ELF-1 (cell line): ENCODE measurements at regions not wholly inside any gene's neighbourhood (a gene's known extent, or its start where the extent isn't known, plus 50 kb on each side); places are given as distances from the start of the nearest gene placed in this dataset.
A peak's percentile ranks its signal among the peaks of the same experiment; 100 is the strongest.

Source experiments
- DNase-seq: peaks from one replicate; pipeline ENCODE4 v3.0.0-alpha.2; 2016; ENCODE audit warnings: low read depth, low spot score

DNA sequence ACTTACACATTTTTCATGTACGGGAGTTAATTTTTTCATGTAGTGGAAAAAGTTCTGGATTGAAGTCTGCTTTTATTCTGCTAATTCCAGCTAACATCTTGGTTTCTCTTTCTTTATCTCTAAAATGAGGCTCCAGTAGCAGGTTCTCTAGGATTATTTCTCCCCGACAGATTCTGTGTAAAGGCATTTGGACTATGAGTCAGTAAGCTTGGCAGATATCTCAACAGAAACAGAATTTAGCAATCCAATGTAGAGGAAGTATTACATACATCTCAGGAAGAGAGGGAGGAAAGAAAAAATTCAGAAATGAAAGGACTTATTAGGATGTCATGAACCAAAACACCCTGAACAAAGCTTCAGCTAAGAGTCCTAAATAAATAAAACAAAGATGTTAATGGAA lies 1682.3 kb upstream of the TENM3 start:
- DNase-seq = no peak

DNA sequence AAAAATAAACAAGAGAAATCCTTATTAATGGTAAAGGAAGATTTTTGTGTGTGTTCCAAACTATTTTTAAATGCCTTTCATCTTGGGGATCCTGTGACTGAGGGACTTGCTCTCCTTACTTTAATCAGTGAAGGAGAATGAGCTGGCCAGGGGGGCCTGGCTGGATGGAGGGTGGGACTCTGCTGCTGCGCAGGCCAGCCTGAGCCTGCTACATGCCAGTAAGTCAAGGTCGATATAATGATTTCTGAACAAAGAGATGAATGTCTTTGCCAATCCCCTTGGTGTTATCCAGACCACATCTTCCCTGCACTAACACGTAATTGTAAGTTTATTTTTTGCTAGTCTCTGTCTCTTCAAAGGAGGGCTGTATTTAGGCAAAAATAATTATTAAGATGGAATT lies 1679.2 kb upstream of the TENM3 start:
- DNase-seq = no peak

- no peak for DNase-seq
Observed at GRCh38 chr4:180564448-180564847, 1678.8 kb upstream of the TENM3 start.

DNA sequence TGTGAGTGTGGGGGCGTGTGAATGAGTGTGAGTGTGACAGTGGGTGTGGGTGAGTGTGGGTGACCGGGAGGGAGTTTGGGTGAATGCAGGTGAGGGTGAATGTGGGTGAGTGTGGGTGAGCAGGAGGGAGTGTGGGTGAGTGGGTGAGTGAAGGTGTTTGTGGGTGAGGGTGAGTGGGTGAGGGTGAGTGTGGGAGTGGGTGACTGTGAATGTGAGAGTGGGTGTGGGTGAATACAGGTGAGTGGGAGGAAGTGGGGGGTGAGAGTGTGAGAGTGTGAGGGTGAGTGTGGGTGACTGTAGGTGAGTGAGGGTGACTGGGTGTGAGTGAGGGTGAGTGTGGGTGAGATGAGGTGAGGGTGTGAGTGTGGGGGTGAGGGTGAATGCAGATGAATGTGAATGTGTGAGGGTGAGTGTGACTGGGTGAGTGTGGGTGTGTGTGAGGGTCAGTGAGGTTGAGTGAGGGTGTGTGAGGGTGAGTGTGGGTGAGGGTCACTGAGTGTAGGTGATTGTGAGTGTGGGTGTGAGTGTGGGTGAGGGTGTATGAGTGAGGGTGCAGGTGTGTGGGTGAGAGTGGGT lies 1677.3 kb upstream of the TENM3 start:
- no peak for DNase-seq

GRCh38 chr4:180566492-180566891 lies 1676.7 kb upstream of the TENM3 start:
- DNase-seq = no peak

DNA sequence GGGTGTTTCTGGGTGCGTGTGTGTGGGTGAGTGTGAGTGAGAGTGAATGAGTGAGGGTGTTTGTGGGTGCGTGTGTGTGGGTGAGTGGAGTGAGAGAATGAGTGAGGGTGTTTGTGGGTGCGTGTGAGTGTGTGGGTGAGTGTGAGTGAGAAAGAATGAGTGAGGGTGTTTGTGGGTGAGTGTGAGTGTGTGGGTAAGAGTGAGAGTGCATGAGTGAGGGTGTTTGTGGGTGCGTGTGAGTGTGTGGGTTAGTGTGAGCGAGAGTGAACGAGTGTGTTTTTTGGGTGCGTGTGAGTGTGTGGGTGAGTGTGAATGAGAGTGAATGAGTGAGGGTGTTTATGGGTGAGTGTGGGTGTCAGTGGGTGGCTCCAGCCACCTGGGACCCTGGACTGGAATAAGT lies 1676.1 kb upstream of the TENM3 start:
- DNase-seq = no peak

DNA sequence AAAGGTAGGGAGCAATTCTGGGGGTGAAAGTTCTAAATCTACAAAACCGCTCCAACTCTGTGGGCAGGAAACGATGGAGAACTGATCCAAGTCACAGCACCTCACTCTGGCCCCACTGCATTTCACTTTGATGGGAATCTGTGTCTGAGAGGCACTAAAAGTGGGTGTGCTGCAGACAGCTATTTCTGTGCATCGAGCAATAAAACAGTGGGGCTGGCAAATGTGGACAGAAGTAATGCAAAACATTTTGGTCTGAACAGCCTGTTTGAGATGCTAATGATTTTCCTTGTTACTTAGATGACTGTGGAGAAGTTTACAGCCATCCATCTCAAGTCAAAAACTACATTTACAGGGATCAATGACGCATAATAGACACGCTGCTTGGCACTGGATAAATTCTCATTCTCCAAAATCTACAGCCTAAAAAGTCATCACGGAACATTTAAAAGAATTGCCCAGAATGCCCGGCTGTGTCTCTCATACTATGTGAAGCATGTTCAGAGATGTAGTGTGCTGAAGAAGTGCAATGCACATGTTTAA lies 1671.6 kb upstream of the TENM3 start:
- DNase-seq = no peak

- DNase-seq = no peak
Observed at GRCh38 chr4:180578175-180578574, 1665.0 kb upstream of the TENM3 start.

DNA sequence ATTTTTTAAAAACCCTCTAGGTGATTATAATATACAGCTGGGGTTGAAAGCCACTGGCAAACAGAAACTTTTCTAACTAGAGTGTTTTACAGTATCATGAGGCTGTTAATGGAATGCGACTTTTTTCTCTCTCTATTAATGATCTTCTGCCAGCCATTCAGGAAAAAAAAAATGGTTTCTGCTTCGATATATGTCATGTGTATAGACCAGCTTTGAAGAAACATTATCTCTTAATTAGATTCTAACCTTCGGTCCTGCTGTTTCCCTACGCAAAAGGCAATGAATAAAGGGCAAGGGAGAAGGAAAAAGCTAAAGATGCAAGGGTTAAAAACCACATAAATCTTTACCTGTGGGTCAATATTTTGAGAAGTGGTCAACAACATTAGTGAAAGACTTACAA lies 1662.1 kb upstream of the TENM3 start:
- DNase-seq = no peak

GRCh38 chr4:180587379-180587778 lies 1655.8 kb upstream of the TENM3 start:
- no peak for DNase-seq

DNA sequence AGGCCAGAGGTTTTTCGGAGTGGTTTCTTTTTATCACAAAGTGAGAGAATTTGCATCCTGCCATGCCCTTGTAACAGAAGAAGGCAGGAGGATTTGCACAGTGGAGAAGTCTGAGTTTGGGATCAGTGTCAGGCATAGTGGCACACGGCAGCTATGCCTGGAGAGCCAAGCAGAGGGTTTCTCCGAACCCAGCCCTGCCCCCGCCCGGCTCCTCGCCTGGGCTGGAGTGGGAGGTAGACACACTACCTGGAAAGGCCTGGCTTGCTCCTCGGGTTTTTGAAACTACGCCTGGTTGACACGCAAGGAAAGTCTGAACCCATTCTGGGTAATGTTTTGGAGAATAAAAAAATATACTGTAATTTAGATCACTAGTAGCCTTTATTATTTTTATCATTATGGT lies 1653.6 kb upstream of the TENM3 start:
- no peak for DNase-seq

DNA sequence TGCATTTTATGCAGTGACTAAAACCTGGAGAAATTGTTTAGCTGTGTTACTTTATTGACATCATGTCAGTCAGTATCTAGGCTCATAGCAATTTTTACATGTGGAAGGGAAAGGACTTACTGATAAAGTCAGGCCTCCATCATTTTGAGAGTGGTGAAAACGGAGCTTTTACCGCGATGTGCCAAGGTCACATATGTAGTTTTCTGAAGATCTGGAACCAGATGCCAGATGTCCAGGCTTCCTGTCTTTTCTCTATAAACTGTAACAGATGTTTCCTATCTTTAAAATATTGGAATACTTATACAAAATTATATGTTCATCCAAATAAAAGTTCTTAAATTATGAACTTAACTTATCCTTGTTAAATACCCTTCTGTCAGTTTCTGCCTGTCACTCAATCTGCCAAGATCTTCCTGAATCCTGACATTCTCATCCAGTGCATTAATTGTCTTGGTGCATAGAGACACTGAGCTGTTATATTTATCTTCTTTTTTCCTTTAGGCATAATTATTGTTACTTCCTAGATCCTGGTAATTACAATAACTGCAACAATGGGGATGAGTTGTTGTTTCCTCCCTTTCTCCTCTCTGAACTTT lies 1646.2 kb upstream of the TENM3 start:
- no peak for DNase-seq

- DNase-seq = no peak
Observed at GRCh38 chr4:180598281-180598680, 1644.9 kb upstream of the TENM3 start.

- DNase-seq = no peak
Observed at GRCh38 chr4:180603791-180604190, 1639.4 kb upstream of the TENM3 start.

- no peak for DNase-seq
Observed at GRCh38 chr4:180610324-180610723, 1632.9 kb upstream of the TENM3 start.

GRCh38 chr4:180615746-180616145 lies 1627.5 kb upstream of the TENM3 start:
- no peak for DNase-seq

- peak; percentile 14 for DNase-seq
Observed at GRCh38 chr4:180617196-180617595, 1626.0 kb upstream of the TENM3 start.

DNA sequence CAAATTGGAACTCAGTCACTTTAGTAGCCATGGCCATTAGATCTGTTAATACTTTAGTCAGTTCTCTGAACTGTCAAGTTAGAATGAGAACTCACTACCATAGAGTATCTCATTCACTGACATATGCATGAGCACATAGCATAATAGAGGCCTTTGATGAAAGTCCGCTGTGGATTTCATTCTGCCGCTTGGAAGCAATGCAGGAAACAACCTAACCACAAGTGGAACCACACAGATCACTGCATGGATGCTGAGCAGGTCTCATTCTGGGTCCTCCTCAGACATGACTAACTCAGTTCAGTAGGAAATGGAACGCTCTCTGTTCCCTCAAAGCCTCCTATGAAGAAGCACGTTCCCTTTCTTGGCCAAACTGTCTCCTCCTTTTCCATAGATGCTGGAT lies 1624.8 kb upstream of the TENM3 start:
- no peak for DNase-seq

- no peak for DNase-seq
Observed at GRCh38 chr4:180619440-180619839, 1623.8 kb upstream of the TENM3 start.

DNA sequence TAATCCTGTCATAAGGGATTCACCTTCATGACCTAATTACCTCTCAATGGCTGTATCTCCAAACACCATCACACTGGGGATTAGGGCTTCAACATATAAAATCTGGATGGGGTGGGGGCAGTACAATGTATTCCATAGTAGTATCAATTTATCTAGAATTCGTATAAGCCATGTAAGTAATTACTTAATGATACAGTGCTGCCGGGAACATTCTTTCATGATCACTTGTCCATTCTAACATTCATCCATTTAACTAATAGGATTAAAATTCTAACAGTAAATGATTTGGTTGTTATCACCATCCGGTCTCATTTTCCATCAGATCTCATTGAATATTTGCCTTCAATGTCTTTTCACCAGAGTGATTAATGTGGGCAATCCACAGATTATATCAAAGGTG lies 1620.9 kb upstream of the TENM3 start:
- DNase-seq = no peak

DNA sequence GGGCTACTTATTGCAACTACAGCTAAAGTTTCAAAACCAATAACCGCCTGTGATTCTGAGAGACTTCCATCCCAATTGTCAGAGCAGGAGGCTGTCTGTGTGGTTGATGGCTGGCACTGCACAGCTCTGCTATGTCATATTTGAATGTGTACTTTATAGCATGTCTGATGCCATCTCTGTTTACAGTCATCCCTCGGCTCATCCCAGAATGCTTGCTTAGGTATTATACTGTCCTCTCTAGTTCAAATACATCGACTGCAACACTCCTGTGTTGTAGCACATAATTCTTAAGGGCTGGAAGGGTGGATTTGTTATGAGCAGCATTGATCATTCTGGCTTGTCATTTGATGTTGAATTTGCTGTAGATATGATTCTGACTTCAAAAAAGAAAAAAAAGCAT lies 1617.5 kb upstream of the TENM3 start:
- no peak for DNase-seq

GRCh38 chr4:180630012-180630665 lies 1613.1 kb upstream of the TENM3 start:
- DNase-seq = no peak

- DNase-seq = no peak
Observed at GRCh38 chr4:180634306-180634705, 1608.9 kb upstream of the TENM3 start.
